NB4 (cell line): ENCODE measurements at regions not wholly inside any gene's neighbourhood (a gene's known extent, or its start where the extent isn't known, plus 50 kb on each side); places are given as distances from the start of the nearest gene placed in this dataset.

Experiments used
- CTCF ChIP-seq: IDR thresholded peaks from one replicate; pipeline ENCODE4 v1.5.1; 2012; ENCODE audit warnings: low read depth, low read length
- MAX ChIP-seq: IDR thresholded peaks from 2 replicates; pipeline ENCODE4 v1.6.1; 2011; ENCODE audit warnings: low read depth, low read length
- MYC ChIP-seq: IDR thresholded peaks from 2 replicates; pipeline ENCODE4 v1.6.1; 2011; ENCODE audit warnings: low read depth, low read length
- POLR2A ChIP-seq: IDR thresholded peaks from 2 replicates; pipeline ENCODE4 v1.6.1; 2011; ENCODE audit warnings: mild to moderate bottlenecking; ENCODE audit not compliant: insufficient read length; ENCODE audit errors: extremely low read depth

DNA sequence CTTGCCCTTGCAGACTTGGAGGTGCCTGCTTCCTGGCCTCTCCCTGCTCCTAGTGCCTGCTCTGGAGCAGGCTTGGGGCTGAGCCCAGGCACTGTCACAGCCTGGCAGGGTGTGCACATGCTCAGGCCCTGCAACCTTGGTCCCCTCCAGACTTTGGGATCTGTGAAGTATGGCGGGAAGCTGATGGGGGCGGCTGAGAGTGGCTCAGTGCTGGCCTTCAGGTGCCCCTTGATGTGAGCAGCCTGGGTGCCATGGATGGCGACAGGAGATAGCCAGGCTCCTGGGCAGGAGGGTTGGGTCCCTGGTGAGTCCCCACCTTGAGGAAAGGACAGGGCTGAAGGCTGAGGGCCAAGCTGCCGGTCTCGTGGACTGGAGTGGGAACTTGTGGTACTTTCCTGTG lies 700.4 kb upstream of the KCND2 start:
- TF ChIP-seq CTCF (no peak), MYC (no peak), POLR2A (no peak), MAX (no peak)
